Activated CD8-positive, alpha-beta memory T cell treated with anti-CD3 and anti-CD28 coated beads, Interleukin-2, amount 50 U/mL, for 48 hours (primary cell): ENCODE measurements at regions not wholly inside any gene's neighbourhood (a gene's known extent, or its start where the extent isn't known, plus 50 kb on each side); places are given as distances from the start of the nearest gene placed in this dataset.

Experiments
- DNase-seq: peaks from one replicate; pipeline ENCODE4 v3.0.0-alpha.2; 2020

DNA sequence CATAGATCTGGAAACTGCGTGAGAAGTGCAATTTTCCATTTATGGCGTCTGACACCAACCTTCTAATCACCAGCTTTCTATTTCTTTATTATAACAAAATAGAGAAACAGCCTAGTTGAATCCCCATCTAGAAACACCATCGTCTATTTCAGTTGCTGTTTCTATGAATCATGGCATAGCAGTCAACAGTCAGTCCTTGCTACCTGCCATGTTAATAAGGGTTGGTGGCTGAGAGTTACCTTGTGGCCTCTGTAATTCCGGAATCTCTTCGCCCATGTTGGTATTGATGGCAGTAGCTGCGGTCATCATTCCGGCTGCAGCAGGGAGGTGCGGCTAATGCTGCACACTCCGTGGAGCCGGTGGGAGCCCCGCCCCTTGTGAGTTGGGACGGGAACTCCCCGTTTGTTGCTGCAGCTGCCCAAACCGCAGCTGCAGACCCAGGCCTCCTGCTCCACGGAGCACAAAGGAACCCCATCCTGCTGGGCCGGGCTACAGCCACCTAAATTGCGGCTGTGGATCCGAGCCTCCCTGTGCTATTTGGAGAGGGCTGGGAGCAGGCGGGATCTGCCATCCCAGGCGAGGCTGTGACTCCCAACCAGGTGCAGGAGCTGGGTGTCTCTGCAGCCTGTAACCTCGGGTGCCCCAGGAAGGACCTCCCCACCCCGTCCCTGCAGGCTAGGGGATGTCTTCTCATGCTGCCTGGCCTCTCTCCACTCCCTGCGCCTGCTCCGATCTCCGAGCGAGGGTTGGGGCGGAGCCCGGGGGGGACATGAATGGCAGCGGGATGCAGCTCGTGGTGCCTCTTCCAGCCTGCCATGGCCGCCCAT lies 115.4 kb upstream of the STK26 start:
- no peak for DNase-seq

DNA sequence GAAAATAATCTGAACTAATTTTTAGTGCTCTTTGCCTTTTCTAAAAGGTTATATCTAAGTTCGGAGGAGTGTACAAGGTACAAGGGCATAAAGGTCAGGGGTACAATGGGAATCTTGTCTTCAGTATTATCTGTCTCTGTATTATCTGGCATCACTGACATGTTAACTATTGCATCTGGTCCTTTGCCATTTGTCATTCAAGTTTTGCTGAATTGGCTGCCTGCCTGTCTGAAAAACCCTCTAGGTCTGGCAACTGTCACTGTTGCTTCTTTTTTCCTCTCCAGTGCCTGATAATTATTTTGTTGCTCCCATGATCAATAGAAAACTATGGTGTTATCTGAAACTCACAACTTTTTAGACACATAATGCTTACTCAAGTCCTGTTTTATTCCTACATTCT lies 112.5 kb upstream of the STK26 start:
- DNase-seq, result no peak

DNA sequence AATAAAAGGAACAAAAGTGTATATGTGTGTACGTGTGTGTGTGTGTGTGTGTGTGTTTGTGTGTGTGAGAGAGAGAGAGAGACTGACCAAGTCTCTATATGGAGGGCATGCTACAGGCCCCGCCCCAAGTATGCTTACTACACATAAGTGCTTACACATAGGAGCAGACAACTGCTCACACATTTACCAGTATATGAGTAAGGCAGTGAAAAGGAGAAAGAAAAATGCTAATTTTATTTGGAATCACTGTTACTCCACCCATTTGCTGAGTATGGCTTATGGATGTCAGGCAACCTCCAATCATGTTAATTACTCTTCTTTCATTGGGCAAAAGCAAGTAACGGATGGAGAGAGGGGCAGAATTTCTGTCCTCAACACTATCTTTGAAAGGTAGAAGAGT lies 107.6 kb upstream of the STK26 start:
- DNase-seq, result no peak

DNA sequence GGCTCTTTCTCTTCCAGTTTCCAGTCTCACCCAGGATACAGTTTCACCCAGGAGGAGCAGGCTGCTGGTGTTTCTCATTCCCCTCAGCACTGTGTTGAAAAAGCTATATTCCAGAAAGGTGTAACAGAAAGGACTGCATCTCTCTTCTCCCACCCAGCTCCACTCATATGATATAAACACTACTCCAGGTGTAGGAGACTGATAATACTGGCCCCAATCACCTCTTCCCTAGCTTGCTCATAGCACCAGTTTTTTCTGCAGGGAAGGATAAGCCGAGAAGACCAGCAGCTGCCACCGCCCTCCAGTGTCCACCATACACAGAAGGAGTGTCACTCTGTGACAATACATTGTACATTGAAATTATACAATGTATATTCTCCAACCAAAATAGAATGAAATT lies 105.5 kb upstream of the STK26 start:
- DNase-seq, result no peak

DNA sequence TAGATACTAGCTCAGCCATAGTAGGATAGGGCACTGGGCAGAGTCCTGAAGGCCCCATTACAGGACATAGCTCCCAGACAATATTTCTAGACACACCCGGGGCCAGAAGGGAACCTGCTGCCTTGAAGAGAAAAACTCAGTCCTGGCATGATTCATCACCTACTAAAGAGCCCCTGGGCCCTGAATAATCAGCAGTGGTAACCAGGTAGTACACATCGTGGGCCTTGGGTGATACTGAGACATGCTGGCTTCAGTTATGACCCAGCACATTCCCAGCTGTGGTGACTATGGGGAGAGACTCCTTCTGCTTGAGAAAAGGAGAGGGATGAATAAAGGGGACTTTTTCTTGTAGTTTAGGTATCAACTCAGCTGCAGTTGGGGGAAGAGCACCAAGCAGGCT lies 104.3 kb upstream of the STK26 start:
- no peak for DNase-seq

DNA sequence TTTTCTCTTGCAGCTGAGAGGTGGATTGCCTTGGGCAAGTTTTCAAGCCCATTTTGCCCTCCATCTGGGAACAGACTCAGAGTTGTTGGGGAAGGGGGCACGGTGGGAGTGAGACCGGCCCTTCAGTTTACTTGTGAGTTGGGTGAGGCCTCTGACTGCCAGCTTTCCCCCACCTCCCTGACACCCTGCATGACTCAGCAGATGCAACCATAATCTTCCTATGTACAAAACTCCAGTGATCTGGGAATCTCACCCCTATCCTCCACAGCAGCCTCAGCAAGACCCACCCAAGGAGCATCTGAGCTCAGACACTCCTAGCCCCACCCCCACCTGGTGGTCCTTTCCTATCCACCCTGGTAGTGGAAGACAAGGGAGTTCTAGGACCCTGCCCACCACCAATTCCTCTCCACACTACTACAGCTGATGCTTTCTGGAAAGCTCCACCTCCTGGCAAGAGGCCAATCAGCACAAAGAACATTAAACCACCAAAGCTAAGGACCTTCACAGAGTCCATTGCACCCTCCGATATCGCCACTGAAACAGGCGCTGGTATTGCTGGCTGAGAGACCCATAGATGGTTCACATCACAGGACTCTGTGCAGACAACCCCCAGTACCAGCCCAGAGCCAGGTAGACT lies 99.4 kb upstream of the STK26 start:
- no peak for DNase-seq

DNA sequence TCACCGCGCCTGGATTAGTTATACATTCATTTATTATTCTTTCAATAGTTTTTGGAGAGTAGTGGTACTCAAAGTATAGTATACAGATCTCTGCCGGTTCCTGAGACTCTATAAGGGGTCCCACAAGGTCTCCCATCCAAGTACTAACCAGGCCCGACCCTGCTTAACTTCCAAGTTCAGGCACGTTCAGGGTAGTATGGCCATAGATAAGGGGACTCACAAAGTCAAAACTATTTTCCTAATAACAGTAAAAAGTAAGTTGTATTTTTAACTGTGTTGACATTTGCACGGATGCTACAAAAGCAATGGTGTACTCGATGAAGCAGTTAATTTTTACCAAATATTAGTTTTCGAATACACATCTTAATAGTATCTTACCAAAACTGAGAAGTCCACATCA lies 84.4 kb upstream of the STK26 start:
- DNase-seq, result no peak

DNA sequence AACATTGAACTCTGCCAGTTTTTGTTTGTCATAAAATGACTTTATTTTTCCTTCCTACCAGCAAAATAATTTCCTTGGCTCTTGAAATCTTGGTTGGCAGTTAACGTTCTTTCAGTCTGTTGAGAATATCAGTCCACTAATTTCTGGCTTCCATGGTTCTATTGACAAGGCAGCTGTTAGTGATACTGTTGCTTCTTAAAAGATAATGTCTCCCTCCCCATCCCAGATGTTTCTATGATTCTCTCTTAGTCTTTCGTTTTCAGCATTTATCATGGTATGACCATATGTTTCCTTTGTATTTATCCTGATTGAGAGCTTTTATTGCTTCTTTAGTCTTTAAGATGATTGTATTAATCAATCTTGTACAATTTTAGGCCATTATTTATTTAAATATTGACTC lies 81.1 kb upstream of the STK26 start:
- DNase-seq, result no peak

DNA sequence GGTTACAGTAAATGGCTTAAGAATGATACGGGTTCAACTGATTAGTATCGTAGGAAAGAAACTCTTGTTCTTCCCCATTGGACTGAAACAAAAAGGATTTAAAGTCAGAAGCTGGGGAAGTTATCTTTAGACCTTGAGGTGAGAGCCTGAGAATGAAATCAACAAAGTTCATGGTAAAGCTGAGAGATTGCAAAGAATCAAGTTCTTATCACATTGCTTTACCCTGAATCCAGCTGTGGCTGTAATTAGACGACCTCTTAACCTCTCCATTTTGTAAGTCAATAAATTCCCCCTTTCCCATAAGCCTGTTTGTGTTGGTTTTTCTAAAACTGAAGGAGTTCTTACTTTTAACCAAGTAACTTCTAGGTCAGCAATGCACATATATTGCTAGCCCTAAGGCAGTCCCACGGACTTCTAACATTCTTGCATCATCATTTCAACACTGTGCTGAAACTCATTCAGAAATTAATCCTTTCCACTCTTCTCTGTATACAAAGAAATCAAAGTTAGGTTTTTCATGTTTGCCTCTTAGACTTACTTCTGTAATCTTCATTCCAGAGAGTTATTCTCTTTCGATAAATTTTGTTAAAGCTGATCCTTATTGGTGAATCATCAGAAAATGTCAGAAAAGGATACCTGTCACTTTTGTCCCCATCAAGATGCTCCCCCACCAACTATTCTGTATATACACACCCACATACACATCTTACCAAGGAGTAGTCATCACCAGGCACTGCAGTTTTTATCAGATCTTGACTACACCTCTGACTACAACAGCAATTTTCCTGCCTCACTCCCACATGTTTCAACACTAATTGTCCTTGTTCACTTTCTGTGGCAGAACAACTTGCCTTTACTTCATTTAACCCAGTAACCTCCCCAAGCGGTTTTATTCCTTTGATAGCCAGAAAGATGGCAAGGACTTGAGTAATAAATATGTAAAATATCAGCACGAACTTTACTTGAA lies 77.9 kb upstream of the STK26 start:
- DNase-seq, result no peak

DNA sequence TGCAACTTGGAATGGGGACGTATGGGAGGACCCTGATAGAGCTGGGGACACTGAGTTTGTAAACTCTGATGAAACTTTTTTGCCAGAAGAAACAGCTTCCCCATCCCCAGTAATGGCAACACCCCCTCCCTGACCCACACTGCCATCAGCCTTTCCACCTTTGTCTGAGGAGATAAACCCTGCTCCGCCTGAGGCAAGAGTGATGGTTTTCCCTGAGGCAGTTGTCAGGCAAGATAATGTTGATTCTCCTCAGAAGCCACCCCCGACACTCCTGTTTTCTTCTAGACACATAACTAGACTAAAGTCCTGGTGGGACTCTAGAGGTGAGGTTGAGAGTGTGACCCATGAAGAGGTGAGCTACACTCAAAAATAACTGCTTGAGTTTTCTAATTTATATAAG lies 71.9 kb upstream of the STK26 start:
- DNase-seq, result no peak

DNA sequence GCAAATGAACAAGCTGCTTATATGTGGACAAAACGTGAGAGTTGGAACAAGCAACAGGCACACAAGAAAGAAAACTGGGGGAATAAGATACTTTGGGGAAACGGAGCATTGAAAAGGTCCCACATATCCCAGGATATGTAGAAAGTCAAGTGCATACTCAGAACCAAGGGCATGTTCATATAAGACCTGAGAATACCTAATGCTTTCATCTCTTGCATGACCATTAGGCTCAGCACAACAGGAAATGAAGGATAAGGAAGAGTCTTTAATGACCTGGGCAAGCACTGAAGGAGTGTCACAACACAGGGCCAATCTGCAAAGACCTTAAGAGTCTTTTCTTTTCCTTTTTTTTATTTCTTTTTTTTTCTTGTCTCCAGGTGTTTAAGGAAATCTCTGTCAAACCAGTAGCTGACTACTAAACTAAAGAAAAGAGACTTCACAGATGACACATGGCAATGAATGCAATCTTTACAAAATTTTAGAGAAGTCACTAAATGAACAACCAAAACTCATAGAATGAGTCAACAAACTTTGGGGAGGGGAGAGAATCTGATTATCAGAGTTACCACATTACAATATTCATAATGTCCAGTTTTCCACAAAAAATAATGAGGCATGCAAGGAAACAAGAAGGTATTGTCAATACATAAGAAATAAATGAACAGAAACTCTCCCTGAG lies 67.9 kb upstream of the STK26 start:
- no peak for DNase-seq

DNA sequence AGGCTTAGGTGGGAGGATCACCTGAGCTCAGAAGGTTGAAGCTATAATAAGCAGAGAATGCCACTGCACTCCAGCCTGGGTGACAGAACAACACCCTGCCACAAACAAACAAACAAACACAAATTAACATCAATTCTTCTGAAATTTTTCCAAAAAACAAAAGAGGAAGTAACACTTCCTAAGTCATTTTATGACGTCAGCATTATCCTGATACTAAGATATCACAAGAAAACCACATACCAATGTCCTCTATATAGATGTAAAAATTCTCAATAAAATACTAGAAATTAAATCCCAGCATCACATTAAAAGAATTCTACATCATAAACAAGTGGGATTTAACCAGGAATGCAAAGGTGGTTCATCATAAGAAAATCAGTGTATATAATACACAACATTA lies 64.4 kb upstream of the STK26 start:
- DNase-seq, result no peak

DNA sequence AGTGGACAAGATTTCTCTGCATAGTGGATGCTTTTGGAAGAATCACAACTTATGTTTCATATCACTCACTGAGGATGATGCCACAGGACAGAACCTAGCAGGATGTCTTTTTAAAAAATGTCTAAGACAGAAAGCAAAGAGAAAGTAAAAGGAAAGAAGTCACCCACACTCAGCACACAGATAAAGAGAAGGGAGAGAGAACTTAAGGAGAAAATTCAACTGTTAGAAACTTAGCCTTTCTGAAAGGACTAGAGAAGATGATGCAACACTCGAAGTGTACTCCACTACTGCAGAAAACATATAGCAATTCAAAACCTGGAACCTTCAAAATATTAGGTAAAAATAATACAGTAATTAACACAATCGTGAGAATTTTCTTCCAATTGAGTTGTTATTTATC lies 52.8 kb upstream of the STK26 start:
- no peak for DNase-seq
